IPS DF 6.9 (cell line): ENCODE measurements at regions not wholly inside any gene's neighbourhood (a gene's known extent, or its start where the extent isn't known, plus 50 kb on each side); places are given as distances from the start of the nearest gene placed in this dataset.

Experiments used
- DNase-seq: peaks from one replicate; pipeline ENCODE4 v3.0.0-alpha.2; 2013; ENCODE audit warnings: low read depth, low spot score
- H3K27ac ChIP-seq: one replicate; pipeline ENCODE4 v1.5.1; 2013; ENCODE audit warnings: low read length, control low read depth
- H3K27me3 ChIP-seq: 2 replicates; pipeline ENCODE4 v1.6.1; 2013; ENCODE audit warnings: mild to moderate bottlenecking, low read length; ENCODE audit not compliant: control insufficient read depth, insufficient read depth
- H3K36me3 ChIP-seq: 2 replicates; pipeline ENCODE4 v1.6.1; 2013; ENCODE audit warnings: low read length; ENCODE audit not compliant: control insufficient read depth, insufficient read depth
- H3K4me1 ChIP-seq: 2 replicates; pipeline ENCODE4 v1.6.1; 2013; ENCODE audit warnings: low read length; ENCODE audit not compliant: control insufficient read depth, insufficient read depth
- H3K4me3 ChIP-seq: 2 replicates; pipeline ENCODE4 v1.5.1; 2013; ENCODE audit warnings: mild to moderate bottlenecking, low read length
- H3K9me3 ChIP-seq: 2 replicates; pipeline ENCODE4 v1.6.1; 2013; ENCODE audit warnings: low read length, inconsistent platforms; ENCODE audit not compliant: control insufficient read depth, insufficient read depth
- WGBS: extraction: QIAGEN DNeasy Blood & Tissue Kit; methylation state at CpG from one replicate; pipeline ENCODE4 v1.1.7; 2013; ENCODE audit warnings: mixed read lengths, missing lambda C conversion rate; ENCODE audit not compliant: insufficient read length, insufficient coverage; 5-methylcytosine and 5-hydroxymethylcytosine counted together

- Histone ChIP-seq H3K36me3 (no peaks in the 10 kb centered on the region), H3K9me3 (no peaks in the 10 kb centered on the region), H3K27ac (no peak overlapping the region), H3K4me3 (no peak overlapping the region), H3K4me1 (no peaks in the 10 kb centered on the region), H3K27me3 (no peaks in the 10 kb centered on the region)
- WGBS: no CpG with 5 or more reads among the region's 15 CpGs
- no peak for DNase-seq
Observed at GRCh38 chr2:129737660-129738527, 241.6 kb upstream of the RAB6C start.

DNA sequence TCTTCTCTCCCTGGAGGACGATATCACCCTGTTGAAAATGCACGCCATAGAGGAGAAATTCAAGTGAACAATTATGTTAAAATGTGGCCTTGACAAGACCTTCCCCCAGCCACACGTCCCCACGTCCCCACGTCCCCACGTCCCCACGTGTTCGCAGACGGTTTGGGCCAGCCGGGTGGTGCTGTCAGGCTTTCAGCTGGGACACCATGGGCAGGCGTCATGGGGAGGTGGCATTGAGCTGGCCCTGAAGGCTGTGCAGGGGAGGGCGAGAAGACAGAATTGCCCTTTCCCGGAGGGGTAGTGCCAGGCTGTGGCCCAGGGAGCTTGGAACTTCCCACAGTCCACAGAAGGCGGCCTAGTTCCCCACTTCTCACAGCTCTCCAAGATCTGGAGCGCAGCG lies 240.7 kb upstream of the RAB6C start:
- WGBS: no CpG with 5 or more reads among the region's 16 CpGs
- Histone ChIP-seq H3K27ac (no peak overlapping the region), H3K27me3 (no peaks in the 10 kb centered on the region), H3K36me3 (no peaks in the 10 kb centered on the region), H3K4me1 (no peaks in the 10 kb centered on the region), H3K4me3 (no peak overlapping the region), H3K9me3 (no peaks in the 10 kb centered on the region)
- no peak for DNase-seq

- H3K27me3 ChIP-seq: no peaks in the 10 kb centered on the region
- H3K36me3 ChIP-seq: no peaks in the 10 kb centered on the region
- H3K27ac ChIP-seq: no peak overlapping the region
- no peaks in the 10 kb centered on the region for H3K9me3 ChIP-seq
- H3K4me1 ChIP-seq: no peaks in the 10 kb centered on the region
- H3K4me3 ChIP-seq: no peak overlapping the region
- DNase-seq: no peak
- no CpG with 5 or more reads among the region's 7 CpGs for WGBS
Observed at GRCh38 chr2:129740504-129740903, 239.0 kb upstream of the RAB6C start.

DNA sequence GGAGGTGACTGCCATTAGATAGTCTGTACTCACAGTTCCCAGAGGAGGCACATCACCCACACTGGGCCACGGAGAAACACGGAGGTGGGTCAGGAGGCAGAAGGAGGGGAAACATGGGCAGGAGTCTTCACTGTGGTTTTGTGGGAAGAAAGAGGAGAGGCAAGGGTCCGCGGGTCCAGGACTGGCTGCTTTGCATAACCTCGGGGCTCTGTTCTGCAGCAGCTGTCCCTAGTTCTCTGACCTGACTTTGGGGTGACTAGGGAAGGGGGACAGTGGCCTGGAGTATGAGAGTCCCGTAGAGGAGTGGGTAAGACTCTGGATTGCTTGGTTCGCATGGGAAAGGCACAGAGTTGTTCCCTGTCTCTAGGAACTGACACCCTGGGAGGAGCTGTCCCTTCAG lies 238.3 kb upstream of the RAB6C start:
- no peak overlapping the region for H3K27ac ChIP-seq
- H3K9me3 ChIP-seq: no peaks in the 10 kb centered on the region
- no peaks in the 10 kb centered on the region for H3K36me3 ChIP-seq
- no peak overlapping the region for H3K4me3 ChIP-seq
- no peak for DNase-seq
- no peaks in the 10 kb centered on the region for H3K4me1 ChIP-seq
- no peaks in the 10 kb centered on the region for H3K27me3 ChIP-seq
- no CpG with 5 or more reads among the region's 7 CpGs for WGBS

DNA sequence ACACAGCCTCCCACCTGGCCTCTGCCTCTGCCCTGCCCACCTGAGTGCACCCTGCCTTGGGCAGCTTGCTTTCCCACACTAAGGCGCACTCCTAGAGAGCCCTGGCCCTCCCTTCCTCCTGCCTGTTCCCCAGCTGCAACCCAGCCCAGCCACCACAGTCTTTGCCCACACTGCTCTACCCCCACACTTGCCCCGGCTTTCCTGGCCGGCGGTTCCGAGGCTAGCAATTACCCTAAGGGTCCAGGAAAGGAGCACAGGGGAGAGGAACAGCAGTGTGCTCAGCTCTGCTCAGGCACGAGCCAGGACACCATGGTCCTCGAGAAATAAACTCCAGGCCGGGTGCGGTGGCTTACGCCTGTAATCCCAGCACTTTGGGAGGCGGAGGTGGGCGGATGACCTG lies 237.8 kb upstream of the RAB6C start:
- WGBS: no CpG with 5 or more reads among the region's 12 CpGs
- Histone ChIP-seq H3K27me3 (no peaks in the 10 kb centered on the region), H3K4me1 (no peaks in the 10 kb centered on the region), H3K27ac (no peak overlapping the region), H3K9me3 (no peaks in the 10 kb centered on the region), H3K4me3 (no peak overlapping the region), H3K36me3 (no peaks in the 10 kb centered on the region)
- no peak for DNase-seq

DNA sequence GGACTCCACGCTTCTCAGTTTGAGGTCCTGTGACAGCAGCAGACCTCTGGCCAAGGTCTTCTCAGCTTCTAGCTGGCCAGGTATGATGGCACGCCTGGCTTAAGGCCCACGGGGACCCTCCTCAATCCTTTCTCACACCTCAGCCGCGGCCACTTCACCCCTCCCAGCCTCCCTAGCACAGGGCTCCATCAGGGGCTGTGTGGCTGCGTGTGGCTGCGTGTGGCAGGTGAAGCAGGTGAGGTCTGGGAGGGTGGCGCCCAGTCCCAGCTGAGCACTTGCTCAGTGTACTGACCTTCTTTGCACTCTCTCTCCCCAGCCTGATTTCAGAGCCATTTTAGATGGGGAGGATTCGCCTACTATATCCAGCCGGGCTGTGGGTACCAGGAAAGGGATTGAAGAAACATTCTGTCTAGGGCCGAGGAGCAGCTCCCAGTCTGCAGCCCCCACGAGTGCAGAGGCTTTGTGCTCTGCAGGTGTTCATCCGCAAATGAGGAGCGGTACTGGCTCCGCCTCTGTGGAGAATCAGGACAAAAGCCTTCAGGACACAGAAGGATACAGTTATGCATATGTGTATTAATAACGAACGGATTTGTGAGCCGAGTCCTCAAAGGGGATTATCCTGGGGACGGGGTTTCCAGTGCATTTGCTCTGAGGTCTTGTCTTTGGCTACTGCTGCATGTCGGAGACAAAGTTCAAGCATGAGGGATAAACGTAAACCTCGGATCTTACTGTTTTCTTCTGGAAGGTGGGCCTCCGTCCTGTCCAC lies 236.9 kb upstream of the RAB6C start:
- Histone ChIP-seq H3K9me3 (no peaks in the 10 kb centered on the region), H3K4me1 (no peaks in the 10 kb centered on the region), H3K27me3 (no peaks in the 10 kb centered on the region), H3K4me3 (no peak overlapping the region), H3K36me3 (no peaks in the 10 kb centered on the region), H3K27ac (no peak overlapping the region)
- no peak for DNase-seq
- no CpG with 5 or more reads among the region's 23 CpGs for WGBS

- no CpG with 5 or more reads among the region's 7 CpGs for WGBS
- no peaks in the 10 kb centered on the region for H3K4me1 ChIP-seq
- no peak overlapping the region for H3K4me3 ChIP-seq
- H3K9me3 ChIP-seq: no peaks in the 10 kb centered on the region
- H3K27me3 ChIP-seq: no peaks in the 10 kb centered on the region
- no peaks in the 10 kb centered on the region for H3K36me3 ChIP-seq
- DNase-seq: no peak
- no peak overlapping the region for H3K27ac ChIP-seq
Observed at GRCh38 chr2:129744141-129744540, 235.3 kb upstream of the RAB6C start.

- no peak for DNase-seq
- H3K27me3 ChIP-seq: no peaks in the 10 kb centered on the region
- no peaks in the 10 kb centered on the region for H3K36me3 ChIP-seq
- no peaks in the 10 kb centered on the region for H3K4me1 ChIP-seq
- H3K27ac ChIP-seq: no peak overlapping the region
- no CpG with 5 or more reads among the region's 8 CpGs for WGBS
- no peak overlapping the region for H3K4me3 ChIP-seq
- no peaks in the 10 kb centered on the region for H3K9me3 ChIP-seq
Observed at GRCh38 chr2:129744649-129745048, 234.8 kb upstream of the RAB6C start.

DNA sequence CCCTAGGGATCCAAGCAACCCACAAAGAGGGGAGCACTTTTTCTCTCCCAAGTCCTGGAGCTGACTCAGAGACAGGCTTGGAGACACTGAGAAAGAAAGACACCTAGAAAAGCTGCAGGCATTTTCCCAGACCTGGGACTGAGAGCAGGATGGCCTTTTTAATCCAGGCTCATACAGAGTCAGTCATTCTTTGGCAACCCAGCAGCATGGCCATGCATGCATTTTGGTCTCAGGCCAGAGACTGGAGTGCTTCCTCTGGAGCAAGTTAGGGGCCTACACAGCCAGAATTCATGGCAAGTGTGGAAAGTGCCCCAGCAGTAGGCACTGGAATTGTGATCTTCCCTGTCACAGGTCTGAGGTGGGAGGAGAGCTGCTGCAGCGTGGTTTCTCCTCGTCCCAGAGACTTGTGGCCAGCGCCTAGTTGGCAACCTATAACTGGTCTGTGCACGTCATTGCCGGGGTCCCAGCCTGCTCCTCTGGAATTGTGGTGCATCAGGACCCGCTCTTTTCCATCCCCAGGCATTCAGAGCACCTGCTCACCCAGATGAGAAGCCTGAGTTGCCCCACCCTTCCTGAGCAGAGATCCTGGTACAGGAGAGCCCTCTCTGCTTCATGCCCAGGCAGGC lies 231.9 kb upstream of the RAB6C start:
- H3K27me3 ChIP-seq: no peaks in the 10 kb centered on the region
- H3K4me3 ChIP-seq: no peak overlapping the region
- no peaks in the 10 kb centered on the region for H3K36me3 ChIP-seq
- no peak for DNase-seq
- no peaks in the 10 kb centered on the region for H3K9me3 ChIP-seq
- WGBS: no CpG with 5 or more reads among the region's 6 CpGs
- H3K27ac ChIP-seq: no peak overlapping the region
- no peaks in the 10 kb centered on the region for H3K4me1 ChIP-seq

DNA sequence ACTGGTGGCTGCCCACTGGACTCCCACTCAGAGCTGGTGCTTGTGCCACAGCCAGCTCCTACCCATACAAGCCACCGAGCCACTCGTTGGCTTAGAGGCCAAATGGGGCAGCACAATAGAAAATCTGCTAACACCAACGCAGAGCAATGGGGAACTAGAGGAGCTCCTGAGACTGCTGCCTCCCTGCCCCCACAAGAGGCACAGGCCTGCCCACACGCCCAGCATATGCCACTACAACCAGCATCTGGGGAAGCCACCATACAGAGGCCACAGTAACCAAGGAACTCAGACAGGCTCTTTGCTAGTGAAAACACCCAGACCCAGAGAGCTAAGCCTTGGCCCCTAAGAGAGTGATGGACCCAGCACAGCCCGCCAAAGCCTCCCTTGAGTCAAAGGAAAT lies 231.2 kb upstream of the RAB6C start:
- Histone ChIP-seq H3K9me3 (no peaks in the 10 kb centered on the region), H3K4me3 (no peak overlapping the region), H3K27me3 (no peaks in the 10 kb centered on the region), H3K27ac (no peak overlapping the region), H3K36me3 (no peaks in the 10 kb centered on the region), H3K4me1 (no peaks in the 10 kb centered on the region)
- no peak for DNase-seq
- WGBS: no CpG with 5 or more reads among the region's 5 CpGs
